NCI-H2196 treated with DMSO at 0.1 percent for 48 hours (cell line): ENCODE measurements at regions not wholly inside any gene's neighbourhood (a gene's known extent, or its start where the extent isn't known, plus 50 kb on each side); places are given as distances from the start of the nearest gene placed in this dataset.
"Not testable (repeated sequence)": the region's sequence is repeated elsewhere in the genome, so short reads cannot be mapped to it uniquely, and the experiment has no call there.

Experiments used
- DNase-seq: peaks from one replicate; lab custom pipeline; 2025; ENCODE audit not compliant: unreplicated experiment; lab: John Stamatoyannopoulos, UW

- no peak for DNase-seq
Measured at GRCh38 chr4:112708772-112709171, 71.8 kb downstream of the LARP7 start.

- DNase-seq: no peak
Measured at GRCh38 chr4:112714922-112715901, 78.3 kb downstream of the LARP7 start.

GRCh38 chr4:112717856-112718255, 80.9 kb downstream of the LARP7 start:
- DNase-seq: no peak

- DNase-seq: no peak
Measured at GRCh38 chr4:112721627-112722026, 84.7 kb downstream of the LARP7 start.

GRCh38 chr4:112726041-112726440, 89.1 kb downstream of the LARP7 start:
- DNase-seq: no peak

DNA sequence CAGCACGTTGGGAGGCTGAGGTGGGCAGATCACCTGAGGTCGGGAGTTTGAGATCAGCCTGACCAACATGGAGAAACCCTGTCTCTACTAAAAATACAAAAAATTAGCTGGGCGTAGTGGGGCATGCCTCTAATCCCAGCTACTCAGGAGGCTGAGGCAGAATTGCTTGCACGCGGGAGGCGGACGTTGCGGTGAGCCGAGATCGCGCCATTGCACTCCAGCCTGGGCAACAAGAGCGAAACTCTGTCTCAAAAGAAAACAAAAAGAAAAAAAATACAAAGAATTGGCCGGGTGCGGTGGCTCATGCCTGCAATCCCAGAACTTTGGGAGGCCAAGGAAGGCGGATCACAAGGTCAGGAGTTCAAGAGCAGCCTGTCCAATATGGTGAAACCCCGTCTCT, 90.8 kb downstream of the LARP7 start:
- DNase-seq: not testable (repeated sequence)

DNA sequence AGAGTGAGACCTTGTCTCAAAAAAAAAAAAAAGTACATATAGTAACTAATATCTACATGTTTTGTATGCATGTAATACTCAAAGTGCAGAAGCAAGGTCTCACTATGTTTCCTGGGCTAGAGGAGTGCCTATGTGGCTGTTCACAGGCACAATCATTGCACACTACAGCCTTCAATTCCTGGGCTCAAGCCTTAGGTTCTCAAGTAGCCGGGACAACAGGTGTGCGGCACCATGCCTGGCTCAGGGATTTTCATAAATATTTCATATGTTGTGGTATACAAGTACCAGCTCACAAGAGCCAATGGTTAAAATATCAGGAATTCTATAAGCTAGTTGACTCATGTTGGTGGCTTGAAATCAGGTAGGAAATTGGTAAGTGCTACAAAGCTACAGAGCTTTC, 94.8 kb downstream of the LARP7 start:
- DNase-seq: no peak

DNA sequence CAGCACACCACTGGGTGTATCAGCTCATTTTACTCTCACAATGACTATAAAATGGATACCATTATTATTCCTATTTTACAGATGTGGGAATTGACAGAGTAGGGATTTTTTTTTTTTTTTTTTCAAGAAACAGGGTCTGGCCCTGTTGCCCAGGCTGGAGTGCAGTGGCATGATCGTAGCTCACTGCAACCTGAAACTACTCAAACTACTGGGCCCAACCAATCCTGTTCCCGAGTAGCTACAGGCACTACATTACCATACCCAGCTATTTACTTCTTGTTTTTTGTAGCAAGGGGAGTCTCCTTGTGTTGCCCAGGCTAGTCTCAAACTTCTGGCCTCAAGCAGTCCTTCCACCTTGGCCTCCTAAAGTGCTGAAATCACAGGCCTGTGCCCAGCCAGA, 95.2 kb downstream of the LARP7 start:
- no peak for DNase-seq

DNA sequence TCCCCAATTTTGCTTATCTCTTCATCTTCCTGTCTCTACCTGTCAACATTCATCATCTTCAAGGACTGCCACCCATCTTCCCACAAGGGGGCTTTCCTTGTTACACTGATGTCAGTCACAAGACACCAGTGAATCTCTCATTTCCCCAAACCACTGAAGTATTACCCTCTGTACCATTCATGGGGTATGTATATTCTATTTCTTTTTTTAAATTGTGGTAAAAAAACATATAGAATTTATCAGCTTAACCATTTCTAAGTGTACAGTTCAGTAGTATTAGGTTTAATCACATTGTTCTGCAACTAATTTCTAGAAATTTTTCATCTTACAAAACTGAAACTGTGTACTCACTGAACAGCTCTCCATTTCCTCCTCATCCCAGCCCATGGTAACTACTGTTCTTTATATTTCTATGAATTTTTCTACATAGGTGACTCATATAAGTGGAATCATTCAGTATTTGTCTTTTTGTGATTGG, 98.6 kb downstream of the LARP7 start:
- DNase-seq: no peak

- DNase-seq: no peak
Measured at GRCh38 chr4:112736718-112737135, 99.8 kb downstream of the LARP7 start.

- no peak for DNase-seq
Measured at GRCh38 chr4:112739442-112739841, 102.5 kb downstream of the LARP7 start.

DNA sequence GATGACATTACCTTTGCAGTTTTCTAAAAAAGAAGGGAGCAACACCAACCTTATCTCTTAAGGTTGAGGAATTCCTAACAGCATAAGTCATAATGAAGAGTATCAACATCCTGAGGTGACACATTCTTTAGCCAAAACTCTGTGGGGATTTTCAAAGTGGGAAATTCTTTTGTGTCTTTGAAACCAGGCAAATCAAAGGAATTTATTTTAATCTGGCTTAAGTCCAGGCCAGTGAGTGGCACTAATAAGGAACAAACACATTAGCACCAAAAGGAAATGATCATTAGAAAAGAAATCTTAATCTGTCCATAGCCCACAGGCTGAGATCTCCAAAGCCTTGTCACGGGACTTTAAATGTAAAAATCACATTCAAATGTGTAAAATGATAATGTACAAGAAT, 110.1 kb downstream of the LARP7 start:
- no peak for DNase-seq

DNA sequence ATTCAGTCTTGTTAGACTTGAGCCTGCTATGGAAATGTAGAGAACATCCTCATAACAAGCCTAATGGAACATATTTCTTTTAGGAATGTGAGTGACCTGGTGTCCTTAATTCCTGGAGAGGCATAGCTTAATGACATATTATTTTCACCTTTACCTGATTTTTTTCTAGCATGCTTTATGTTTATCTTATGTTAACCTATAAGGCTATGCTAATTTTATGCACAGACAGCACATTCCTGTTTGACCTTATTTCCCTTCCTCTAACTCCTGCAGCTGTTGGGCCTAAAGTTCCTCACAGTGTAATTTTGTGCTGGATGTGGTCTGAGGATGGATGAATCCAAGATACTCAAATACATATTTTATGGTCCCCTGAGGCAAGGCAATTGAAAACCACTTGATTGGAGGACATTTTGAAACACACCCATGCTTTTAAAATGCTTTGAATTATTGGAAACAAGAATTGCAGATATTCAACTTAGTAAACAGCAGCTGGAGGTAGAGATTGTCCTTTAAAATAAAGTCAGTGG, 111.5 kb downstream of the LARP7 start:
- DNase-seq: no peak

DNA sequence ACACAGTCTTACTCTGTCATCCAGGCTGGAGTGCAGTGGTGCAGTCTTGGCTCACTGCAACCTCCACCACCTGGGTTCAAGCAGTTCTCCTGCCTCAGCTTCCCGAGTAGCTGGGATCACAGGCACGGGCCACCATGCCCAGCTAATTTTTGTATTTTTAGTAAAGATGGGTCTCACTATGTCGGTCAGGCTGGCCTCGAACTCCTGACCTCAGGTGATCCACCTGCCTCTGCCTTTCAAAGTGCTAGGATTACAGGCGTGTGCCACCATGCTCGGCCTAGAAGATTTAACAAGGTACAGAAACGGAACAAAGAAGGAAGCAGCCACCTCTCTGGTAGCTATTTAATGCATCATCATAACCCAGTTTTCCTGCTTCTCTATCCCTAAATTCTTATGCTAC, 113.8 kb downstream of the LARP7 start:
- DNase-seq: not testable (repeated sequence)

DNA sequence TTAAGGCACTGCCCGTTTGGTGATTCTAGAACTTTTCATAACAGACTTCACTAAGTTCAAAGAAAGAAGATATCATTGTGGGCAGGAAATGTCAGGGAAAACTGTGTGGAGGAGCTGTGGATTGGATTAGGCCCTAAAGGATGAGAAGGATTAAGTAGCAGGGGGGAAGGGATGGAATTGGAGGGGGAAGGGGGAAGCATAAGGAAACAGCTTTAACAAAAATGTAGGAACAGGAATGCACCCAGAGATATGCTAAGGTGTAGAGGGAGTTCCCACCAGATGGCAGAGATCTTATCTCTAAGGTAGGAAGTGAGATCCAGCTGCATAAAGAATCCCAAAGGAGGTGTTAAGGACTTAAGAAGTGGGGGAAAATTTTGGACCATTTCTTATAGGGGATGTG, 114.5 kb downstream of the LARP7 start:
- DNase-seq: no peak

- no peak for DNase-seq
Measured at GRCh38 chr4:112752061-112752460, 115.1 kb downstream of the LARP7 start.

GRCh38 chr4:112752510-112752909, 115.6 kb downstream of the LARP7 start:
- DNase-seq: no peak

DNA sequence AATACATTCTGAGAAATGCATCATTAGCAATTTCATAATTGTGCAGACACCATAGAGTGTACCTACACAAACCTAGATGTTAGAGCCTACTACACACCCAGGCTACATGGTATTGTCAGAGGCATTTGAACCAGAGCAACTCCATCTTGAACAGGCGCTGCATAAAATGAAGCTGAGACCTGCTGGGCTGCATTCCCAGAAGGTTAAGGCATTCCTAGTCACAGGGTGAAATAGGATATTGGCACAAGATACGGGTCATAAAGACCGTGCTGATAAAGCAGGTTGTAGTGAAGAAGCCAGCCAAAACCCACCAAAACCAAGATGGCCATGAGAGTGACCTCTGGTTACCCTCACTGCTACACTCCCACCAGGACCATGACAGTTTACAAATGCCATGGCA, 116.4 kb downstream of the LARP7 start:
- DNase-seq: no peak

- DNase-seq: no peak
Measured at GRCh38 chr4:112759313-112759712, 122.4 kb downstream of the LARP7 start.

DNA sequence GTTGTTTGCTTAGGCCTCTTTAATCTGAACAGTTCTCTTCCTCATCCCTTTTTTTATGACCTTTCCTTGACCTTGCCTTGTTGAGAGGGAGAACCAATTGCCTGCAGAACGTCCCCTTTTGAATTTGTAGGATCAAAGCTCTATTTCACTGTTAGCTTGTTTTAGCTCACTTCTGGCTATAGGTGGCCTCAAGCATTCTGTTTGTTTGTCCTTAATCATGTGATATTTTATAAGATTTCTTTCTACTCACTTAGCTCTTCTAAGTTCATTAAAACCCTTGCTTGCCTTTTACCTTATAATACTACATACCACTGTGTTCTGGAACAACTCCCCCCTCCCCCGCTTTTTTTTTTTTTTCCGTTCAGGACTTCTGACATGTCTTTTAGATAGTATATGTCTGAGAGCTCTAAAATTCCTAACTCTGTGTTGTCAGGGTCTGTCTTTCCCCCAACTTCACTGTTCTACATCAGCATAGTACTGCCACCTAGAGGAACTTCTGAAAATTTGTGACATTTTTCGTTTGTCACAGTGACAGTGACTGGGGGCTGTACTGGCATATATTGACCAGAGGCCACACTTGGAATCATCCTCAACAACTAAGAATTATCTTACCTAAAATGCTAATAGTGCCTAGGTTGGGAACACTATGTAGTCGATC, 128.5 kb downstream of the LARP7 start:
- no peak for DNase-seq

- no peak for DNase-seq
Measured at GRCh38 chr4:112766422-112766821, 129.5 kb downstream of the LARP7 start.

GRCh38 chr4:112767386-112767785, 130.4 kb downstream of the LARP7 start:
- DNase-seq: no peak
